ENCODE measurements at regions not wholly inside any gene's neighbourhood (a gene's known extent, or its start where the extent isn't known, plus 50 kb on each side); places are given as distances from the start of the nearest gene placed in this dataset.
A peak's percentile ranks its signal among the peaks of the same experiment; 100 is the strongest.

DNA sequence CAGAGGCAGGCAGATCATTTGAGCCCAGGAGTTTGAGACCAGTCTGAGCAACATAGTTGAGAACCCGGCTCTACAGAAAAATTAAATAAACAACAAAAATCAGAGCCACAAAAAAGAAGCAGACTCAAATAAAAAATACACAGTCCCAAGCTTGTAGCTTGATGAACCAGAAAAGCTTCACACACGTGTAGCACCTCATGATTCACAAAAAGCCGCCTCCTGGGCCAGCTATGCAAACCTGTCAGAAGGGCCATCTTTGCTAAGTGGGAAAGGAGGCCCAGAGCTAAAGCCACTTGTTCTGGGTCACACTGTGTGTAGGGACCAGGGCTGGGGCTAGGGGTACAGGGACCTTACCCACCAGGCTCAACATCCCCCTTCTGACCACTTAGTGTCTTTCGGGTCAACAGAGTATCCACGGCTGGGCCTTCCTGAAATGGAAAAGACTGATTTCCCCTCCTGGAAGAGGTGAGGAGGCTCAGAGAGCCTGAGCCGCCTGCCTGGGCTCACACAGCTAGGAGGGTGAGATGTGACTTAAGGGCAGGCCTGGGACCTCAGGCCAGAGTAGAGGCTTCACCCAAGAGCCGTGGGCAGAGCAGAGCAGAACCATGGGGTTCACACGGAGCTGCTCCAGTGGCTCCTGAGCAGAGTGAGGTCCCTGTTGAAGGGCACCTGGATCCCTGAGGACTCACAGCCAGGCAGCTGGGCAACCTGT lies 269.6 kb downstream of the PARN start:
- no peak for DNase-seq

DNA sequence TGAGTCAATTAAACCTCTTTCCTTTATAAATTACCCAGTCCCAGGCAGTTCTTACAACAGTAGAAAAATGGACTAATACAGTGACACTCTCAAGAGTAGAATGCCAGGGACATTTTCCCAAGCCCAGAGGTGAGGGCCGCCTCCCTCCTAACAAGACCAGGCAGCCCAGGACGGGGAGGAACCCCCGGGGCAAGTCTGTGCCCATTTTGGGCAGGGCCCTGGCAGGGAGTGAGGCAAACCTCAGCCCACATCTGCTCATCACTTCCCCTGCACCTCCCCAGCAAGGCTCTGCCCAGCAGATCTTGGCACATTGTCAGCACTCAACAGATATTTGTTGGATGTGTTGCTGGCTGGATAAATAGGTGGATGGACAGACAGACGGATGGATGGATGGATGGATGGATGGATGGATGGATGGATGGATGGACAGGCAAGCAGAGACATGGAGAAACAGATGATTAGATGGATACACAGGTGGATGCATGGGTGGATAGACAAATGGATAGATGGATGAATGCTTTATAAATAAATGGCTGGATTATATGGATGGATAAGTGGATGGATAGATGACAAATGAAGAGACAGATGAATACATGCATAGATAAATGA lies 271.3 kb downstream of the PARN start:
- no peak for DNase-seq

DNA sequence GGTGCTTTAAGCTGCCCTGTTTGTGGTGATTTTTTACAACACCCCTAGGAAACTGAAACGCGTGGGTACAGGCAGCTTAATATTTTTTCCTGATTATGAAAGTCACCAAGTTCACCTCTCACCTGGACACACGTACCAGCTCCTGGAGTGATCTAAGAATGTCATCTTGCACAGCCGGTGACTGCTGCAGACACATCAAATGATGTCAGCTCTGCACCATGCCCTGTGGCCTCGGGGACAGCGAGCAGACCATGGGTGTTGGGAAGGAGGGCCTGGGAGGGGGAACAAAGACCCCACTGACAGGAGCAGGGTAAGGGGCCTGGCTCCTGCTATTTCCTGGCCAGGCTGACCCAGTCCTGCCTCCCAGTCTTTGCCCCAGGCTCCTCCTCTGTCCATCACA lies 272.7 kb downstream of the PARN start:
- DNase-seq = no peak

GRCh38 chr16:14356064-14356463 lies 274.0 kb downstream of the PARN start:
- no peak for DNase-seq

DNA sequence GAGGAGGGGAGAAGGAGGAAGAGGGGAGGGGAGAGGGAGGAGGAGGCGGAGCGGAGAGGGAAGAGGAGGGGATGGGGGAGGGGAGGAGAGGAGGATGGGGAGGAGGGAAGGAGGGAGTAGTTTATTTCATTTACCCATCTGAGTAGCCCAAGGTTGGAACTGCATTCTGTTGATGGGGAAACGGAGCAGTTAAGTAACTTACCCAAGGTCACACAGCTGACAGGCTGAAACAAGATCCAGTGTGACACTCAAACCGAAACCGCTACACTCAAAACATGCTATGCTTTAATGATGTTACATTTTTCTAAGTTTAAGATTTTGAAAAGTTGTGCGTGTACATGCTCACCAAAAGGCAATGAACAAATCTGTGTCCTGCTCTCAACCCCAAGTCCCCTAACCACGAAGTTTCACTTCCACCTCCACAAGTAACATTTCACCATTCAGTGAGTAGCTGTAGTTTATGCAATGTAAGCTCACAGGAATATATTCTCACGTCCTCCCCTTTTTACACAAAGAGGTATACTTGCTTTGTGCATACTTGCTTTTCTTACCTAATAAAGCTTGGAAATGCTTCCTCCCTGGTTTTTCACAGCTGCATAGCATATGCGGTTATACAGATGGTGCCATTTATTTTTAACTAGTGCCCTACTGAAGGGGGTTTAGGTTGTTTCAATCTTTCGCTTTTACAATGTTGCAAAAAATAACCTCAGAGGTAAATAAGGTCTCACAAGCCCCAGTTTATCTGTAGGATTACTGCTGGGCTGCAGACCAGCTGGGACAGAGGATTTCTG lies 275.3 kb downstream of the PARN start:
- DNase-seq = peak; percentile 31 to 66

GRCh38 chr16:14353340-14353739 lies 276.7 kb downstream of the PARN start:
- DNase-seq = no peak

GRCh38 chr16:14351647-14352046 lies 278.4 kb downstream of the PARN start:
- DNase-seq = no peak

DNA sequence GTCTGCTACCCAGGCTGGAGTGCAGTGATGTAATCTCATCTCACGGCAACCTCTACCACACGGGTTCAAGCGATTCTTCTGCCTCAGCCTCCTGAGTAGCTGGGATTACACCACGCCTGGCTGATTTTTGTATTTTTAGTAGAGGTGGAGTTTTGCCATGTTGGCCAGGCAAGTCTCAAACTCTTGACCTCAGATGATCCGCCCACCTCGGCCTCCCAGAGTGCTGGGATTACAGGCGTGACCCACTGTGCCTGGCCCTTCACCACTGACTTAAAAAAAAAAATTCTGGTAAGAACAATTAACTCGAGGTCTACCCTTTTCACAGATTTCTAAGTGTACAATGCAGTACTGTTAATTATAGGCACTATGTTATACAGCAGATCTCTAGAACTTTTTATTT lies 279.4 kb downstream of the PARN start:
- no peak for DNase-seq

GRCh38 chr16:14350081-14350480 lies 279.0 kb downstream of the MRTFB start:
- no peak for DNase-seq

DNA sequence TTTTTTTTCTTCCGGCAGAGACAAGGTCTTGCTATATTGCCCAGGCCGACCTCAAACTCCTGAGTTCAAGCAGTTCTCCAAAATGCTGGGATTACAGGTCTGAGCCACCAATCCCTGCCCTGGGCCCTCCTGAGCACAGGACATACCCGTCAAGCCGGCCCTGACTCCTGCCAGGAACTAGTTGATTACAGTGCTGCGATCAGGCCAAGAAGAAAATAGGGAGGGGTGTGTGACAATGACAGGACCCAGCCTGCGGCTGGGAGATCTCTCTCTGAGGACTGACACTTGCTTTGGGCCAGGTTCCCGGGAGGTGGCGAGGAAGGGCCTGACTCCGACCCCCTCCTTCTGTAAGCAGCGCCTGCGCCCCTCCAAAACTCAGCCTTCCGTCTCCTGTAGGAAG lies 276.6 kb downstream of the MRTFB start:
- DNase-seq = no peak

DNA sequence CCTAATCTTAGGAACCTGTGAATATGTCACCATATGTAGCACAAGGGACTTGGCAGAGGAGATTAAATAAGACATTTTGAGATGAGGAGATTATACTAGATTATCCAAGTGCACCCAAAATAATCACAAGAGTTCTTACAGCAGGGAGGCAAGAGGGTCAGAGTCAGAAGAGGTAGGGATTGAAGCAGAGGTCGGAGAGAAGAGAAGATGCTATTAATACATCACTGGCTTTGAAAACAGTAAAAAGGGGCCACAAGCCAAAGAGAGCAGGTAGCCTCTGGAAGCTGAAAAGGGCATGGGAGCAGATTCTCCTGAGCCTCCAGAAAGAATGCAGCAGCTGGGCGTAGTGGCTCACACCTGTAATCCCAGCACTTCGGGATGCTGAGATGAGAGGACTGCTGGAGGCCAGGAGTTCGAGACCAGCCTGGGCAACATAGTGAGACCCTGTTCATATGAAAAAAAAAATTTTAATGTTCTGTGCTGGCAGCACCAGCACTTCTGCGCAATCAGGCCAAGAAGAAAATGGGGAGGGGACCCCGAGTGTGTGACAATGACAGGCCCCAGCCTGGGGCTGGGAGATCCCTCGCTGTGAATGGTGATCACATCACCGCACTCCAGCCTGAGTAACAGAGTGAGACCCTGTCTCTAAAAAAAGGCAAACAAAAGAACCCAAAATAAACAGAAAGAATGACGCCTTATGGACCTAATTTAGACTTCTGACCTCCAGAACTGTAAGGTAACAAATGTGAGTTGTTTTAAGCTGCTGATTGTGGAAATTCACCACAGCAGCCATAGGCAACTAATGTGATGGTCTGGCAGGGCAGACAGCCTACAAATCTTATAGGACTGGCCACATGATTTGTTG lies 275.4 kb downstream of the MRTFB start:
- DNase-seq = no peak

DNA sequence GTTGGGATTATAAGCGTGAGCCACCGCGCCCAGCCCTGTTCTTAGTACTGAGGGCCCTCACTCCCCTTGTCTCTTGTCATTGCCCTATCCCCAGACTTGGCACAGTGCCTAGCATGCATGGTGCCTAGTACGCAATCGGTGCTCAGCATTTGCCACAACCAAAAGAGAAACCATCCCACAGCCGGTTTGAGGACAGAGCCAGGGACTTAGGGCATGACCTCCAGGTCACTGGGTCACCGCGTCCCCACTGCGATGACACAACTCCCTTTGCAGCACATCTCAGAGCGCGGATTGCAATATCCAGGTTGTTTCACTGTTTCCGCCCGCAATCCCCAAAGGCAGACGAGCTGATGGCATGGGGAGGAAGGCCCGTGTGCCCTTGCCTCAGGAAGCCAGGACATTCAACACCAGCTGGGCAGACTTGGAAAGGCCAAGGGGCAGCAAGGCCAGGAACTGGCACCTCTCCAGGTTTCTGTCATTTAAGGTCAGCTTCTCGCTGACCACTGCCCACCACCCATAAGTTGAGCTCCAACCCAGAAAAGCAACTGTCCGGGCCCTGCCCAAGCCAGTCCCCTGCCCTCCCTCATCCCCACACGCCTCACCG lies 274.5 kb downstream of the MRTFB start:
- no peak for DNase-seq

DNA sequence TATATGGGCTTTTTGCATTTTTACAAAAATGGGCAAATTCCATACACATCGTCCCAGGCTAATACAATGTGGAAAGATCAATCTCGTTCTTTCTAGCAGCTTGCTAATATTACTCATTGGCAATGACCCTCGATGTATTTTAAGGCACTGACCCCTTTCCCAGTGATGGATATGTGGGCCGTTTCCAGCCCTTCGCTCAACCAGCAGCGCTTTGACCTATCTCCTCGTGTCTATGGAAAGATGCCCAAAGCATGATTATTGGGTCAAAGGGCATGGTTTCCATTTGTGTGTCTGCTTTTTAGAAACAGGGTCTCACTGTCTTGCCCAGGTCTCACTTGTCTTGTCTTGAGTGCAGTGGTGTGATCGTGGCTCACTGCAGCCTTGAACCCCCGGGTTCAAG lies 273.8 kb downstream of the MRTFB start:
- no peak for DNase-seq

GRCh38 chr16:14344292-14344691 lies 273.2 kb downstream of the MRTFB start:
- DNase-seq = no peak

GRCh38 chr16:14341324-14342225 lies 270.5 kb downstream of the MRTFB start:
- DNase-seq = no peak

- no peak for DNase-seq
Observed at GRCh38 chr16:14339694-14340093, 268.6 kb downstream of the MRTFB start.

DNA sequence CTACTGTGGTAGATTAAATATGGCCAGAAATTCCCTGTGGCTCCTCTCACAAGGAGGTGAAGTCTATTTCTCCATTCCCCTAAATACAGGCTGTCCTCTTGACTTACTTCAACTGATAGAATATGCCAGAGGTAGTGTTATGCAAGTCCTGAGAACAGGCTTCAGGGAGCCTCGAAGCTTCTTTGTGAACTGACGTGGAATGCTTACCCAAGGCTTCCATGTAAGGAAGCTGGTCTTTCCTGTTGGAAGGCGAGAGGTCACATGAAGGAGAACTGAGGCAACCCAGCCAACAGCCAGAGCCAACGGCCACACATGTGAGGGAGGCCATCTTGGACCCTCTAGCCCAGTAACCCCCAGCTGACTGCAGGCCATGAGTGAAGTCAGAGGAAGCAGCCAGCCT lies 267.9 kb downstream of the MRTFB start:
- DNase-seq = no peak

DNA sequence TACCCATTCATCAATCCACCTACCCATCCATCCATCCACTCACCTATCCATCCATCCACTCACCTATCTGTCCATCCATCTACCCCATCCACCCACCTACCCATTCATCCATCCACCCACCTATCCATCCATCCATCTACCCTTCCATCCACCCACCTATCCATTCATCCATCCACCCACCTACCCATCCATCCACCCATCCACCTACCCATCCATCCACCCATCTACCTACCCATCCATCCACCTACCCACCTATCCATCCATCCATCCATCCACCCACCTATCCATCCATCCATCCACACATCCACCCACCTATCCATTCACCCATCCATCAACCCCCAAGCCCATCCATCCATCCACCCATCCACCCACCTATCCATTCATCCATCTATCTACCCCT lies 267.1 kb downstream of the MRTFB start:
- DNase-seq = no peak

- DNase-seq = no peak
Observed at GRCh38 chr16:14337303-14338191, 266.4 kb downstream of the MRTFB start.

DNA sequence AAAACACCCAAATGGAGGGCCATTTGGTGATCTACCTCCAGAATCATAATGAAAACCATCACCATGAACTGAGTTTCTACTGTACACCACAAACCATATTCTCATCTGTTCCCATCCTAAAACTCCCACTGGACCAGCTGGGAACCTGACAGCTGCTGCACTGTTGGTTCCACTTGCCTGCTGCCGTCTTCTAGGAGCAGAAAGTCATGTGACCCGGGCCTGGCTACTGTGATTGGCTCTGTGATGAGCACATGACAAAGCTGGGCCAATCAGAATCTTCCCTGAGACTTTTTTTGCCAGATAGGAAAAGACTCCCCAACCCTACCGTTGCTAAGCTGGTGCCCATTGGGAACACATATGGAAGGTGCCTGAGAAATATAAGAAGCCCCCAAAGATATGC lies 264.2 kb downstream of the MRTFB start:
- no peak for DNase-seq
